Skin epidermis (tissue), 12 donors: ENCODE measurements at regions not wholly inside any gene's neighbourhood (a gene's known extent, or its start where the extent isn't known, plus 50 kb on each side); places are given as distances from the start of the nearest gene placed in this dataset.

Source experiments
- H3K27ac ChIP-seq, 21 experiments: fragments of 200-600 bp; sonication (generic) in 11 of 21; one replicate each; pipeline ENCODE4 v1.5.0; 2020; ENCODE audit warnings: mild to moderate bottlenecking in 3 of 21, inconsistent platforms in 2 of 21, moderate library complexity in 2 of 21
- H3K4me3 ChIP-seq, 7 experiments: fragments of 200-600 bp; sonication (generic) in 2 of 7; one replicate each; pipeline ENCODE4 v1.5.0; 2020; ENCODE audit warnings: inconsistent platforms in 2 of 7, mild to moderate bottlenecking in 2 of 7, moderate library complexity in 1 of 7

DNA sequence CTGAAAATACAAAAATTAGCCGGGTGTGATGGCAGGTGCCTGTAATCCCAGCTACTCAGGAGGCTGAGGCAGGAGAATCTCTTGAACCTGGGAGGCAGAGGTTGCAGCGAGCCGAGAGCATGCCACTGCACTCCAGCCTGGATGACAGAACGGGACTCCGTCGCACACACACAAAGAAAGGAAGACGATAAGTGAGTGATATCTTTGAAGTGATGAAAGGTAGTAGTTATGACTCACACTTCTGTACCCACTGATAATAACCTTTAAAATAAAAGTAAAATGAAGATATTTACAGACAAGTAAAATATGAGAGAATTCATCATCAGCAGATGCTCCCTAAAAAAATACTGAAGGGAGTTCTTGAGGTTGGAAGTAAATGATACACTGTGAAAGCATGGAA lies 171.3 kb upstream of the CRY1 start:
- Histone ChIP-seq H3K4me3 (no peak overlapping the region), H3K27ac (no peak overlapping the region)

DNA sequence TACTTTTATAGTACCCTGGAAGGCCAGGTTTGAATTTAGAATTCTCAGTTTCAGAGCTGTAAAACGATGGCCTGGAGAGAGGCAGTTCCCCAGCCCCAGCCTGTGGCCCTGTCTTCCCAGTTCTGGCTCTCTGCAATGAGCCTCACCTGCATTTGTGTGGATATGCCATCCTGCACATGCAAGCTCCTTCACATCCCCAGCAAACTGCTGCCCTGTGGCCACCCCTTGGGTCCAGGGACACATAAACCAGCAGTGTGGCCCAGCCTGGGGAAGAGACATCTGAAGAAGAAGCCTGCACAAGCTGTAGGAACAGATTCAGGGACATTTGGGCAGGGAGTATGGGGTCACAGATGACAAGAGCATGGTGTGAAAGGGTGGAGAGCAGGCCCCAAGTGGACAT lies 174.3 kb upstream of the CRY1 start:
- Histone ChIP-seq H3K4me3 (no peak overlapping the region), H3K27ac (no peak overlapping the region)

DNA sequence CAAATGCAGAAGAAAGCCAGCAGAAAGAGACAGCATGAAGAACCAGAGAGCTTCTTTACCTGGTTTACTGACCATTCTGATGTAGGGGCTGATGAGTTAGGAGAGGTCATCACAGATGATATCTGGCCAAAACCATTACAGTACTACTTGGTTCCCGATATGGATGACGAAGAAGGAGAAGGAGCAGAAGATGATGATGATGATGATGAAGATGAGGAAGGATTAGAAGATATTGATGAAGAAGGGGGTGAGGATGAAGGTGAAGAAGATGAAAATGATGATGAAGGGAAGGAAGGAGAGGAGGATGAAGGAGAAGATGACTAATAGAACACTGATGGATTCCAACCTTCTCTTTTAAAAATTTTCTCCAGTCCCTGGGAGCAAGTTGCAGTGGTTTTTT lies 178.2 kb upstream of the CRY1 start:
- Histone ChIP-seq H3K27ac (no peak overlapping the region), H3K4me3 (no peak overlapping the region)

DNA sequence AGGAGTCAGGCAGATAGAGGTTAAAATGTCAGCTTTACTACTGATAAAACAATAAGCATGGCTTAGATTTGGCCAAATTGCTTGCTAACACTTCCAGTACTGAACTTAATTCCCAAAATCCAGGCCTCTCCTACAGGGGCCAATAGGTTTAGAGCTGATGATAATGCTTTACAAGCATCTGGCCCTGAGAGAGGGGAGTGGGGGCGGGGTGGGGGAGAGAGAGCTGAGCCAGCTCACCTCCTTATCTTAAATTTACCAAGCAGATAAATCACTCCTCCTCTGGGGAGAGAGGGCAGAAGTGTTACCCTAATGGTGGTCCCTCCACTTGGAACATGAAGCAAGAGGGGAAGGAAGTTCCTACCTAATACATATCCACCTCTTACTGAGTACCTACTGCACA lies 182.2 kb upstream of the CRY1 start:
- H3K4me3 ChIP-seq: no peak overlapping the region
- no peak overlapping the region for H3K27ac ChIP-seq

DNA sequence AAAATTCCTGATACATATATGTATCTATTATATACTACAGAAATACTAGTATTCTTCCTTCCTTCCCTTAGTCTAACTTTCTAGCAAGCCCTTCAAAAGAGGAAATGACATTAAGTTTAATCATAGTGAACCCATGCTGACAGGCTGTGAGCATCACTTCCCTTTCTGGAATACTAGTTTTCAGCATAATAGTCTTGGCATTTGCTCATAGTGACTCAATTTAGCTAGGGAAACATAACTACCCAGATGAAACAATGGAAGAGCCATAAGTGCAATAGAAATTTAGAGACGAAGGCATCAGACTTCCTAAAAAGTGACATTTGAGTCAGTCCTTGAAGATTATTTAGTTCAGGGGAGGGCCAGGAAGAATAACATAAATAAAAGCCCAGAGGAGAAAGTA lies 184.5 kb upstream of the CRY1 start:
- H3K4me3 ChIP-seq: no peak overlapping the region

DNA sequence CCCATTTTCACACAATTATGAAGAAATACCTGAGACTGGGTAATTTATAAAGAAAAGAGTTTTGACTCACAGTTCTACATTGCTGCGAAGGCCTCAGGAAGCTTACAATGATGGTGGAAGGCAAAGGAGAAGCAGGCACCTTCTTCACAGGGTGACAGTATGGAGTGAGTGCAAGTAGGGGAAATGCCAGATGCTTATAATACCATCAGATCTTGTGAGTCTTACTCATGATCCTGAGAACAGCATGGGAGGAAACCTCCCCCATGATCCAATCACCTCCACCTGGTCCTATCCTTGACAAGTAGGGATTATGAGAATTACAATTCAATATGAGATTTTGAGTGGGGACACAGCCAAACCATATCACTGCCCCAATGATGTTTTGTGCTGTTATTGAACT lies 189.3 kb upstream of the CRY1 start:
- Histone ChIP-seq H3K27ac (no peak overlapping the region), H3K4me3 (no peak overlapping the region)

More for the DNA sequence above, 184.5 kb upstream of the CRY1 start:
- H3K27ac ChIP-seq: no peak overlapping the region

DNA sequence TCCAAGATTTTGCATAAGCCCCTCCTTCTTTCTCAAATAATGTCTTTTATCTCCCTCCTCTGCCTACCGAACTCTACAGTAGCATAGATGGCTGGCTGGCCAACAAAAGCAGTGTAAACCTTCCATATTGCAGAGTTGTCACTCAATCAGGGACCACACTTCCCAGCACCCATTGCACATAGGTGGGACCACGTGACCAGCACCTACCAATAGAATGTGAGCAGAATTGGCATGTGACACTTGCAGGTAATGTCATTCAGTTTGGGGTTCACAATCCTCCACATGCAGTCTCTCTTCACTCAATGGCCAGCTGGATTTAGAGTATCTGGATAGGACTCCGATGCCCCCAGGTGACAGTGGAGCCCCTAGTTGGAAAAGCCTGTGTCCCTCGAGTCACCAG lies 190.3 kb upstream of the CRY1 start:
- Histone ChIP-seq H3K4me3 (no peak overlapping the region), H3K27ac (no peak overlapping the region)

DNA sequence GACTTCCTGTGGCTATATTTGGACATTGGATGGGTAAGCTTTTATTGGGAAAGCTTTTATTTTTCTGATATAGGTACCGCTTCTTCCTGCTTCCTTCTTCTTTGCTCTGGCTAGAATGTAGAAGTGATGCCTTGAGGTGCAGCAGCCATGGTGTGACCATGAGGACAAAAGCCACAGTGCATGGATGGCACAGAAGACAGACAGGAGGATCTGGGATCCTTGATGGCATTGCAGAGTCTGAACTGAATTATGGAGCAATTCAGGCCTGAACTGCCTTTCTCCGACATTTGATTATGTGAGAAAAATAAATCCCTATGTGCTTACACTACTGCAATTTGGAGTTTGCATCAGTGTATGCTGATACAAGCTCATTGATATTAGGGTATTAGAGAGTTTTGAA lies 191.3 kb upstream of the CRY1 start:
- H3K27ac ChIP-seq: no peak overlapping the region
- no peak overlapping the region for H3K4me3 ChIP-seq

DNA sequence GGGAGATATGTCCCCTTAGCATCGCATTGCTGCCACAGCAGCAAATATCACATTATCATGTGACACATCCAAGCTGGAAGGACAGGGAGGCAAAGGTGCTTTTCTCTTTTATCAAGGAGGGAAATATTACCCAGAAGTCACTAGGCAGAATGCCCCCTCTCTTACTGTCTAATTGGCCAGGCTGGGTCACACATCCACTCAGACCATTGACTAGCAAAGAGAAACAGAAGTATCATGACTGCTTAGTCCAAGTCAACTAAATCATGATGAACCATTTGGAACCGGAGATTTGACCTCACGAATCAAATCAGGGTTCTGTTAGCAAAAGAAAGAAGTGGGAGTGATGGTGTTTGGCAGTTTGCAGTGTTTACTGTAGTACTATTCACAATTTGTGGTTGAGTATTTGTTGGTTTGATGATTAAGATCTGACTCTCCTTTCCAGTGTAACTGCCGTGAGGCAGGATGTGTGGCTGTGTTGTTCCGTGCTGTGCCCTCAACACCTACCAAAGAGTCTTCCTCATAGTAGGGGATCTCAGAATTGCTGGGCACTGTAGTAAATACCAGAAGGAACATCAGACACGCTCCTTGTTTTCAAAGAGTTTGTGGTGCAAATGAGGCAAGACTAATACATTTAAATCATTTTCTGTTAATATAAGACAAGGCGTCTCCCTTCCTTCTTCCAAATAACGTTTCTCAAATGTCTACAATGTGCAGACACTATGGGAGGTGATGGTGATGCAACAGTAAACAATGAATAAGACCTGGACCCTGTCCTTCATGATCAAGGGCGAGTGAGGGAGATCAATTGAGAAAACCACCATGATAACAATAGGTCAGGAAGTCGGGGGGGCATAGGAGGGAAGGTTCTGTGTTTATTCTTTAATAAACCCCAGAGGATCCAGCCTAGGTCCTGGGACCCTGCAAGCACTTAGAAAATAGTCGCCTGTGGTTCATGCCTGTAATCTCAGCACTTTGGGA lies 194.4 kb upstream of the CRY1 start:
- no peak overlapping the region for H3K4me3 ChIP-seq

DNA sequence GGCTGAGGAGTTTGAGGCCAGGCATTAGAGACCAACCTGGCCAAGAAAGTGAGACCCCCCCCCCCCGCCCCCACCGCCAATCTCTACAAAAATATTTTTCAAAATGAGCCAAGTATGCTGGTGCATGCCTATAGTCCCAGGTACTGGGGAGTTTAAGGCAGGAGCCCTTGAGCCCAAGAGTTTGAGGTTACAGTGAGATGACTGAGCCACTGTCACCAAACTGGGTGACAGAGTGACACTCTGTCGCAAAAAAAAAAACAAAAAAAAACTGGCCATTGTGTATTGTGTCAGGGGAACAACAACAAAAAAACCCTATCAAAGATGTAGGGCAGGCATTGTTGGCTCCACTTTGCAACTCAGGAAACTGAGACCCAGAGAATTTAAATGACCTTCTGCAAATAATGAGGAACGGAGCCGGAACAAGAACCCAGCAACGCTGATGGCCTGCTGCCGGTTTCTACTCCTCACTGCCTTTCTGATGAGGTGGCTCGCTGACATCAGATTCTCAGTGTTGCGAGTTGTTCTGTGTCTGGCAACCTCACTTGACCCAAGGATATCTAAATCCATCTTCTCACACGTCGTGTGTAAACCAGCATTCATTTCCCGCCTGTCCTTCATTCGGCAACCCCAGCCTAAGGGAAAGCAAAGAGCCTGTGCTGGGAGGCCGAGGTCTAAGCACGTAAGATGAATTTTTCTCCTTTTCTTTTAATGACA lies 195.2 kb upstream of the CRY1 start:
- H3K4me3 ChIP-seq: no peak overlapping the region

More for the DNA sequence above, 194.4 kb upstream of the CRY1 start:
- H3K27ac ChIP-seq: no peak overlapping the region

DNA sequence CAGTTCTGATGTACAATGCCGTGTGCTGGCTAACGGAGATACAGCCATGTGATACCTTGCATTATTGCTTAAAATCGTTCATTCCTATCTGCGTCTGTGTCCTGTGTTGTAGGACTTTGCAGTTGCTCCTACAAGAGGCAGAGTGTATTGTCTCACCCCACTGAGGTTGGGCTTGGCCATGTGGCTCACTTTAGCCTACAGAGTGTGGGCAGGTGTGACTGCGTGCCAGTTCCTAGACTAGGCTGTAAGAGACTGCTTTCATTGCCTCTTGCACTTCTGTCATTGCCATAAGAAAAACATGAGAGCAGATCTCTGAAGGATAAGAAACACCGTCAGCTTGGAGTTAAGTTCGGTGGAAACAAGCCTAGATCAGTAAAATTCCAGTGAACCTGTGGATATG lies 197.7 kb upstream of the CRY1 start:
- no peak overlapping the region for H3K27ac ChIP-seq
- no peak overlapping the region for H3K4me3 ChIP-seq

More for the DNA sequence above, 195.2 kb upstream of the CRY1 start:
- H3K27ac ChIP-seq: no peak overlapping the region

DNA sequence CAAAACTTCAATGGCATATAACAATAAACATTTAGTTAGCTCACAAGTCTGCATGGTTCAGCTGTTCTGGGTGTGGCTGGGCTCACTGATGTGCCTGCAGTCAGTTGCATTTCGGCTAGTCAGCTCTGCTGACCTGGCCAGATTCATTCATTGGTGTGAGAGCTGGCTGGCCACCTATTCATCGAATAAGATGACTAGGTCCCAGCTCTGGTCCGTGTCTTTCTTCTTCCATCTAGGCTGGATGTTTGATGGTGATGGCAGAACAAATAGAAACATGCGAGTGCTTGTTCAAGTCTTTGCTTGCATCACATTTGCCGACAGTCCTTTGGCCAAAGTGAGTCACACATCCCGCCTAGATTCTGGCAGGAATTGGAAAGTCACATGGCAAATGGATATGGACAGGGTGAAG lies 203.3 kb upstream of the CRY1 start:
- Histone ChIP-seq H3K27ac (no peak overlapping the region), H3K4me3 (no peak overlapping the region)

DNA sequence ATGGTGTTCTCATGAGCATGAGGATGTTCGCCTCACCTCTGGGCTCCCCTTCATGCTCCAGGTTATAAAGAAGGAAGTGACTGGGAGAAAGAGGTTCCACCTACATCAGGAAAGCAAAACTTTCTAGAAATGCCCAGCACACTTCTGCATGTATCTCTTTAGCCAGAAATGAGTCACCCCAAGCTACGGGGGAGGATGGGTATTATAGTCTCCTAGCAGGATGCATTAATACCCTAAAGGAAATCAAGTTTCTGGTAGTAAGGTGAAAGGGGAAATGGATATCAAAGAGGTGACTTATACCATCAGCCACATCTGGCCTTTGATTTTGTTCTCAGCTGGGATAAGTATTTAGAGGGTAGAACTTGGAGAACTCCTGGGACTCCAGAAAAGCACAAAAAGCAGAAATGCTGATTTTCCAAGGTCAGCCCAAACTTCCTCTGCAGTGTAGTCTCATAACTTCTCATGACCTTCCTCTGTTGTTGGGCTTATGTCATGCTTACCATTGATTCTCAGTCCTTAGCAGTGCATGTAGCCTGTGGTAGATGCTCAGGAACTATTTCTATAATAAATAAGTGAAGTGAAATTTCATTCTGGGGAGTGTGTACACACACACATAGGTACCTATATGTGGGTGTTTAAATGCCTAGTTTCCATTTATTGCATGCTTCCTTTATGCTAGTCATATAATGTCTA lies 209.4 kb upstream of the CRY1 start:
- no peak overlapping the region for H3K27ac ChIP-seq
- no peak overlapping the region for H3K4me3 ChIP-seq

DNA sequence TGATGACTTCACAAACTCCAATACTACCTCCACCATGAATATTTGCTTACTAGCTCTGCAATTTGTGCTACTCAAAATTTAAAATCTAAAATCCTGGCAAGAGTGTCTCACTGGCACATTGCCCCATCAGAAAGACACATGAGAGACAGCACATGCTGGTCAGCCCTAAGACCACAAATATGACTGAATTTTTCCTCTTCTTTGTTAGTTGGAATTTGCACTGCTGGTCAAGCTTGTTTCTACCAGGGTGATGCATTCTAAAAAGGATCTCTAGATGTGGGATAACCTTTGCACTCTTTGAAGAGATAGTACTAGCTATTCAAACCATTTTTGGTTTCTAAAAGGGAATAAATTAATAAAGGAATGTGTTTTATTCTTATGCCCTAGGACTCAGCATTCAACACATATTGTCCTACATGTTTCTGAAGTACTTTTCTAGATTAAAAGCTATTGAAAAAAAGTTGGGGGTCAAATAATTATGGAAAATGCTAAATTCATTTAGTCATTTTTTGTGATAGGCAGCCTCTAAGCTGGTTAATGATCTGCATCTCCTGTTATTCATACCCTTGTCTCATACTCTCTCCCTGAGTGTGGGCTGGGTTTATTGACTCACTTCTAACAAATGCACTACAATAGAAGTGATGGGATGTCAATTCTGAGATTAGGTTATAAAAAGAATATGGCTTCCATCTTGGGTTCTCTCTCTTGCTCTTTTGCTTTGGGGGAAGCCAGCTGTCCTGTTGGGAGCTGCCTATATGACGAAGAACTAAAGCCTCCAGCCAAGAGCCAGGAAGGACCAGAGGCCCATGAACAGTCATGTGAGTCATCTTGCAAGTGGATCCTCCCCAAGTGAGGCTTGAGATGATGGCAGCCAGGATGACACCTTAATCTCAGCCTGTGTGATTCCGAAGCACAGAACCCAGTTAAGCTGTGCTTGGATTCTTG lies 211.5 kb upstream of the CRY1 start:
- Histone ChIP-seq H3K4me3 (no peak overlapping the region), H3K27ac (no peak overlapping the region)

DNA sequence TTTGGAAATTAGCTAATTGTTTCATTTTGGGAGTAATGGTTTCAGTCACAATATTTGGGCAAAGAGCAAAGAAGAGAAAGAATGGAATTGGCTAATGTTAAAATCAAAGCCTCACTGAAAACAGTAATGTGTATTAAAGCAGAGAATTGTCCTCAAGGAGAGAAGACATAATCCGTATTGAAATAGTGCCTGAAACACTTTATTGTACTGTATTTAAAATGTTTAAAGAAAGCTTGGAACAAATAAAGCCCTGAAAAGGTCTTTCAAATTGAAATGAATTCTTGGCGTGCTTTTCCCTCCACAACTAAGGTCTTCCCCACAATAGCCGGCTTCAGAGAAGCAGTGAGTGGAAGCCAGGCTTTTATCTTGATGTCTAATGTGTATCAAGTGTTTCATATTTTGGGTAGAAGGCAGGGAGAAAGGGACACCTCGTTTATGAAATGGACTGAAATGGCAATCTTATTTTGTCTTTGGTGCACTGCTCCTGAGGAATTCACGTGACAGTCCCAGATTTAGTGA lies 212.9 kb upstream of the CRY1 start:
- H3K4me3 ChIP-seq: no peak overlapping the region
- H3K27ac ChIP-seq: no peak overlapping the region

DNA sequence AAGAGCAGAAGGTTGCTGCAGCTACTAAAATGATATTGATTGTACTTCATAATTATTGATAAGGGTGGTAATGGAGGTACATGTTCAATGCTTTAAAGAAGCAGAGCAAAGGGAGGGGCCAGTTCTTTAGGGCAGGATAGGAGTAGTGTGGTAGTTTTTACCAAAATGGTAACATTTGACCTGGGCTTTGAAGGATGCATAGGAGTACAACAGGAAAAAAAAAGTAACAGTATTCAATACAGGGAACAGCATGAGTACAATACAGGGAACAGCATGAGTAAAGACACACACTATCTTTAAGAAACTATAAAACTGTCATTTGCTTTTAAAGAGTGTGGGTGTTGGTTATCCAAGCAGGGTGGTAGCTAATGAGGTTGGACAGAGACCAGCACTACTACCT lies 215.0 kb upstream of the CRY1 start:
- Histone ChIP-seq H3K4me3 (no peak overlapping the region), H3K27ac (no peak overlapping the region)

DNA sequence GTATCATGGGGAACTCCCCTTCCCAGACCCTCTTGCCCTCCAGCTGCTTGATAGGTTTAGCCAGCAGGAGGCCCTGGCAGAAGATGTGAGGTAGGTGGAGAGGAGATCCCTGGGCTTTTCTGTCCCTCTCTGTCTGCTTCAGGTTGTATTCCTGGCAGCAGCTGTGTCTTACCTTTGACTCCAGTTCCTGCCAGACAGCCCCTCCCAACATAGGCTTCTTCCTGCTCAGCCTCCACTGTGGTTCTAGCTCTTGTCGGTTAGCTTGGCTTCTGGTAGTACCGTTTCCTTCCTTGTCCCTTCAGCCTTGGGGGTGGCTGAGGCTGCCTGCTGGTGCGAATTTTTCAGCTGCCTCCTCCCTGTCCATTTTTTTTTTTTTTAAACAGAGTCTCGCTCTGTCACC lies 215.7 kb upstream of the CRY1 start:
- no peak overlapping the region for H3K27ac ChIP-seq

DNA sequence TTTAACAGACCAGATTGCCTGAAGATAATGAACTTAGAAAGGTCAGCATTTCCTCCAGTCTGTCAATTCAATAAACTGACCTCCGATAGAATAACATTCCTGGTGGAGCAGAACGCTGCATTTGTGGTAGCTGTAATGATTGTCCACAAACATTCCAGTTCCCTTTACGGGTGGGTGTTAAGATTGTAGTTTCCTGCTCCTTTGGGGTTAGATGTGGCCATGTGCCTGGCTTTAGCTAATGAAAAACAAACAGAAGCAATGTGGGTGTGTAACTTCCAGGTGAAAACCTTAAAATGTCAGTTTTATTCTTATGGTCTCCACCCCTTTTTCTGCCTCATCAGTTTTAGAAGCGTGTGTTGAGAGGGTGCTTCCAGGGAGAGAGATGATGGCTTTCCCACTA lies 217.3 kb upstream of the CRY1 start:
- Histone ChIP-seq H3K27ac (no peak overlapping the region), H3K4me3 (no peak overlapping the region)

More for the DNA sequence above, 215.7 kb upstream of the CRY1 start:
- H3K4me3 ChIP-seq: no peak overlapping the region

DNA sequence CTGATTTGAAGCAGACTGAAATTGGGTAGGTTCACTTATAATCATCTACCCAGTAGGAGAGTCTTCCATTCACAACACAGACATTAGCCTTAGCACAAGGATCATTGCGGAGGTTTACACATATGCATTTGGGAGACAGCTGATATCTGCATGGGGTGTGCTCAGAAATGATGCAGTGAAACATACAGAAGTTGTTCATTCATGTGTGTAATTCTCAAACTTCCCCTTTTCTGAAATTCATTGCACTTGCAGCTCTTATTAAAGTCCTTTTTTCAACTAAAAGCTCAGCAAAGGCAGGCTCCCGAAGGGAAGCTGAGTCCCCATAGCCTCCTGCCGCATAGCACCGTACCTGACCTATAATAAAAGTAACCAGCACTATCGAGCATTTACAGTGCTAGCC lies 218.3 kb upstream of the CRY1 start:
- Histone ChIP-seq H3K4me3 (no peak overlapping the region), H3K27ac (no peak overlapping the region)
